Activated CD8-positive, alpha-beta T cell treated with anti-CD3 and anti-CD28 coated beads for 36 hours (primary cell): ENCODE measurements at regions not wholly inside any gene's neighbourhood (a gene's known extent, or its start where the extent isn't known, plus 50 kb on each side); places are given as distances from the start of the nearest gene placed in this dataset.
"Not testable (repeated sequence)": the region's sequence is repeated elsewhere in the genome, so short reads cannot be mapped to it uniquely, and the experiment has no call there.

Source experiments
- ATAC-seq: fragments of 200-7000 bp; cut with Tn5 transposase; one replicate; pipeline ENCODE4 v1.10.0; 2021; ENCODE audit warnings: mild to moderate bottlenecking, moderate library complexity
- CTCF ChIA-PET: fragments of 350-600 bp; sonication (Branson Sonifier 250); formaldehyde crosslinking; loops from one replicate; lab custom pipeline; 2021; ENCODE audit warnings: antibody characterized with exemption; lab: Charles Lee
- POLR2A ChIA-PET: fragments of 350-600 bp; sonication (Branson Sonifier 250); formaldehyde crosslinking; loops from one replicate; lab custom pipeline; 2021; ENCODE audit warnings: antibody characterized with exemption; lab: Charles Lee
- DNase-seq: peaks from one replicate; pipeline ENCODE4 v3.0.0-alpha.2; 2020
- H3K27ac Mint-ChIP-seq: one replicate; pipeline ENCODE4 v1.8.0; 2021; ENCODE audit warnings: mild to moderate bottlenecking, mixed read lengths
- H3K27me3 Mint-ChIP-seq: one replicate; pipeline ENCODE4 v1.8.0; 2021; ENCODE audit warnings: mixed read lengths
- H3K36me3 Mint-ChIP-seq: one replicate; pipeline ENCODE4 v1.8.0; 2021; ENCODE audit warnings: low read depth, mixed read lengths
- H3K4me1 Mint-ChIP-seq: one replicate; pipeline ENCODE4 v1.8.0; 2021; ENCODE audit warnings: low read depth, mixed read lengths
- H3K4me3 Mint-ChIP-seq: one replicate; pipeline ENCODE4 v1.8.0; 2021; ENCODE audit warnings: mild to moderate bottlenecking, moderate library complexity, mixed read lengths
- H3K9me3 Mint-ChIP-seq: one replicate; pipeline ENCODE4 v1.8.0; 2021; ENCODE audit warnings: mixed read lengths
- intact Hi-C: fragments of 100-400 bp; cut with micrococcal nuclease; formaldehyde crosslinking; loops from one replicate; pipeline ENCODE4 v1.10.0; 2022
- TF ChIP-seq, protein P1 (sequence below): fragments of 200-600 bp; IDR thresholded peaks from one replicate; pipeline ENCODE4 v1.8.0; 2022; ENCODE audit warnings: antibody characterized with exemption, mild to moderate bottlenecking

GRCh38 chr6:94588301-94588700 is 989.0 kb upstream of the MANEA start:
- ATAC-seq: no peak
- ChIA-PET POLR2A (no interaction called here), CTCF (no interaction called here)
- DNase-seq: no peak
- intact Hi-C loops: no loop called here
- H3K4me1 Mint-ChIP-seq: no peaks in the 10 kb centered on the region
- H3K27ac Mint-ChIP-seq: no peak overlapping the region
- H3K36me3 Mint-ChIP-seq: no peaks in the 10 kb centered on the region
- TF ChIP-seq, protein P1, sequence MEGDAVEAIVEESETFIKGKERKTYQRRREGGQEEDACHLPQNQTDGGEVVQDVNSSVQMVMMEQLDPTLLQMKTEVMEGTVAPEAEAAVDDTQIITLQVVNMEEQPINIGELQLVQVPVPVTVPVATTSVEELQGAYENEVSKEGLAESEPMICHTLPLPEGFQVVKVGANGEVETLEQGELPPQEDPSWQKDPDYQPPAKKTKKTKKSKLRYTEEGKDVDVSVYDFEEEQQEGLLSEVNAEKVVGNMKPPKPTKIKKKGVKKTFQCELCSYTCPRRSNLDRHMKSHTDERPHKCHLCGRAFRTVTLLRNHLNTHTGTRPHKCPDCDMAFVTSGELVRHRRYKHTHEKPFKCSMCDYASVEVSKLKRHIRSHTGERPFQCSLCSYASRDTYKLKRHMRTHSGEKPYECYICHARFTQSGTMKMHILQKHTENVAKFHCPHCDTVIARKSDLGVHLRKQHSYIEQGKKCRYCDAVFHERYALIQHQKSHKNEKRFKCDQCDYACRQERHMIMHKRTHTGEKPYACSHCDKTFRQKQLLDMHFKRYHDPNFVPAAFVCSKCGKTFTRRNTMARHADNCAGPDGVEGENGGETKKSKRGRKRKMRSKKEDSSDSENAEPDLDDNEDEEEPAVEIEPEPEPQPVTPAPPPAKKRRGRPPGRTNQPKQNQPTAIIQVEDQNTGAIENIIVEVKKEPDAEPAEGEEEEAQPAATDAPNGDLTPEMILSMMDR: no peak
- no peaks in the 10 kb centered on the region for H3K27me3 Mint-ChIP-seq
- no peak overlapping the region for H3K4me3 Mint-ChIP-seq
- no peaks in the 10 kb centered on the region for H3K9me3 Mint-ChIP-seq

DNA sequence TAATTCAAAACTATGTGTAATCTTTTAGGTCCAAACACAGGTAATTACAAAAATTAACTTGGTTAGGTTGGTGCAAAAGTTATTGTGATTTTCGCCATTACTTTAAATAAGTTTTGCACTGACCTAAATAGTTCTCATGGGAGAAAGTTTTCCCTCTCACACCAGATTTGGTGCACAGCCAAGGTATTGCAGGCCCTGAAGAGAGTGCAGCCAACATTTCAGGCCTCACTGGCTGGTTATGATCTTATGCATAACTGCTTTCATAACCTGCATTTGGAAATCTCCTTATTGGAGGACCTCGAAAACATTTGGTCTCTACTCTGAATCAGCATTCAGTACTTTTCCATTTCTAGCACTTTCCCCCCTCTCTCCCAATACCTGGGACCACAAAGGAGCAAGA is 993.1 kb upstream of the MANEA start:
- TF ChIP-seq, protein P1: no peak
- Mint-ChIP-seq H3K9me3 (peaks cover 4% of the 10 kb centered on the region), H3K4me3 (no peak overlapping the region), H3K27ac (no peak overlapping the region), H3K4me1 (no peaks in the 10 kb centered on the region), H3K27me3 (no peaks in the 10 kb centered on the region), H3K36me3 (no peaks in the 10 kb centered on the region)
- POLR2A ChIA-PET: no interaction called here
- intact Hi-C loops: no loop called here
- DNase-seq (no peak), ATAC-seq (no peak)
- CTCF ChIA-PET: no interaction called here

DNA sequence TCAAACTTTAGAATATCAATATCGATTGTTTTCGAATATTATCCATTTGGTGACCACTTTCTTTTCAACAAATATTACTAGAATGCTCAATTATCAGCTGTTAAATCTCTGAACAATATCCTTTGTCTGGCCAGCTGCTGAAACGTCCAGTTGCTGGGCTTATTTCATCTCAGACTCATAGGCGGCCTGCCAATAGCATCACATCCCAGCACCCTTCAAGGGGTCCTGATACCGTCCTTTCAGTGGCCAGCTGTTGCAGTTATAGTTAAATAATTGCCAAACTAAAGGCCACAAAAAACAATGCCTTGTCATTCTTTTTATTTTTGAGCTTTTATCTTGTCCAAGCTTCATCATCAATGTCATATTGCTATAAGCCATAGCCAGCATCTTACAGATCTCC is 1006.8 kb upstream of the MANEA start:
- POLR2A ChIA-PET: no interaction called here
- ATAC-seq: no peak
- TF ChIP-seq, protein P1: no peak
- no peak overlapping the region for H3K4me3 Mint-ChIP-seq
- no peaks in the 10 kb centered on the region for H3K27me3 Mint-ChIP-seq
- H3K27ac Mint-ChIP-seq: no peak overlapping the region
- no peaks in the 10 kb centered on the region for H3K36me3 Mint-ChIP-seq
- intact Hi-C loops: no loop called here
- no peaks in the 10 kb centered on the region for H3K4me1 Mint-ChIP-seq
- no peak for DNase-seq
- H3K9me3 Mint-ChIP-seq: peaks cover 8% of the 10 kb centered on the region
- CTCF ChIA-PET: no interaction called here

DNA sequence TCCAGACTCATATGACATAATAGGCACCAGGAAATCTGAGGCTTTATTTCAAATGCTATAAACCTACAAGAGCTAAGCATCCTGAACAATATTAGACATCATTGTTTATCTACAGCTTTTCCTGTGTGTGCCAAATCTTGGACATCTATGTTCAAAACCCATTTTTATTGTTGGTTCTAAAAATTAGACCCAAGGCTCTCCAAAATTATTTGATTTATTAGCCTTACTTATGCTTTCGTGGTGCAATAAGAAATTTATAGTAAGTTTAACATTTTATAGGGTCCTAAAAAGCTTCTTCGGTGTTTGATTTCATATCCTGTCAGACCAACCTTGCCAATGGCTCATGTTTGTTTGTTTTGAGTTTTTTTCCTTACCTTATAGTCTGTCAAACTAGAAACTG is 1014.5 kb upstream of the MANEA start:
- ChIA-PET CTCF (no interaction called here), POLR2A (no interaction called here)
- Mint-ChIP-seq H3K9me3 (peaks cover 9% of the 10 kb centered on the region), H3K4me1 (no peaks in the 10 kb centered on the region), H3K27me3 (no peaks in the 10 kb centered on the region), H3K4me3 (no peak overlapping the region), H3K36me3 (no peaks in the 10 kb centered on the region), H3K27ac (no peak overlapping the region)
- no peak for DNase-seq
- TF ChIP-seq, protein P1: no peak
- ATAC-seq: no peak
- intact Hi-C loops: no loop called here

DNA sequence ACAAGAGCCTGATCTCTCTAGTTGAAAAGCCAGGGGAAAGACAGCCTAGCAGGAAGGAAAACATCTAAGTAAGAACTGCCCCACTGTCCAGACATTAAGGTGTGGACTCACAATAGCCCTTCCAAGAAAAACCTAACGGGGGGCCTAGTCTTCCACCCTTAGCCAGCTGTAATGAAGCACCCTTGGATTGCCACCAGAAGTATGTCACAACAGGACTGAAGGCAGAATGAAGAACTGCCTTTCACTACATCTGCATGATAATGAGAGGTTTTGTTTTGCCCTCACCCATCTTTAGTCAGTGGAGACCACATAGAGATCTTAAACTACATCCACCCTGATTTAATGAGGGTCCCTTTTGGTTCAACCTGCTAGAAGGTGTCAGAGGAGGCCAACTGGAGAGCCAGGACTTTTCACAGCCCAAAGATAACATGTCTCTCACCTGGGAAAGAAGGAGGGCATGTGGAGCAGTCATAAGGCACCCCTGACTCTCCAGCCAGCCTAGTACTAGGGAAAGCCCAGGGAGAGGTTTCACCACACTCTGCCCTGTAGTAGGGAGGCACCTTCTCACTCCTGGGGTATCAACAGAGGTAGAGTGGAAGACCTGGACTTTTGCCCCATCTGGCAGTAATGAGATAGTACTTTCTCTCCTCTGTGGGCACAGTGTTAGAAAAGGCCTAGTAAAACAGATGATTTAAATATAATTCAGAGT is 1017.4 kb upstream of the MANEA start:
- Mint-ChIP-seq H3K27me3 (no peaks in the 10 kb centered on the region), H3K36me3 (no peaks in the 10 kb centered on the region), H3K27ac (no peak overlapping the region), H3K4me1 (no peaks in the 10 kb centered on the region), H3K9me3 (peaks cover 8% of the 10 kb centered on the region), H3K4me3 (no peak overlapping the region)
- TF ChIP-seq, protein P1: no peak
- intact Hi-C loops: no loop called here
- CTCF ChIA-PET: no interaction called here
- POLR2A ChIA-PET: no interaction called here
- DNase-seq: no peak
- ATAC-seq: no peak

DNA sequence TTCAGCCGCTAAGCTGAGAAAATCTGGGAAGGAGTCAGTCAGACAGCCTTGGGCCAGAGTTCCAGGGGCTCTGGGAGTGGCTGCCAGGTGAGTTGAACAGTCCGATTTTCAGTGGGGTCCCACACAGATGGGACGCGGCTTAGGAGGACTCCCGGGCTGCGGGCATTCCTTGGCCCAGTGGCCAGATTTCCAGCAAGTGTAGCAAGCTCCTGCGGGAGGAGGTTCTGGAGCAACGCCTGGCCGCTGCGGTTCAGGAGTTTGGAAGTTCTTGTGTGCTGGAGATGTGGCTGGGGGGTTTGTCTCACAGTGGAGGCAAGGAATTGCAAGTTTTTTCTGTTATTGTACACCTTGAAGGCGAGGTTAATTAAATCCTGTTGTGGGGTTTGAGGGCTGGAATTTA is 1020.1 kb upstream of the MANEA start:
- DNase-seq, CTCF ChIA-PET, POLR2A ChIA-PET, H3K4me3 Mint-ChIP-seq, H3K27ac Mint-ChIP-seq, ATAC-seq, intact Hi-C loops, H3K36me3 Mint-ChIP-seq, H3K27me3 Mint-ChIP-seq, H3K4me1 Mint-ChIP-seq, H3K9me3 Mint-ChIP-seq: not testable (repeated sequence)
